Fibroblast of lung (primary cell): ENCODE measurements at regions not wholly inside any gene's neighbourhood (a gene's known extent, or its start where the extent isn't known, plus 50 kb on each side); places are given as distances from the start of the nearest gene placed in this dataset.

Source experiments
- DNase-seq, 2 donors: peaks; one replicate each; pipeline versions ENCODE4 v3.0.0 to v3.0.0-alpha.2; 2010; ENCODE audit warnings: low read depth in 2 of 2
- H2AFZ ChIP-seq: 2 replicates; pipeline ENCODE4 v1.5.1; 2012; ENCODE audit warnings: low read length, control low read depth, inconsistent platforms
- H3K27ac ChIP-seq: 2 replicates; pipeline ENCODE4 v1.5.1; 2011; ENCODE audit warnings: low read length, control low read depth; ENCODE audit not compliant: insufficient read depth
- H3K27me3 ChIP-seq: 2 replicates; pipeline ENCODE4 v1.5.1; 2011; ENCODE audit warnings: mild to moderate bottlenecking, low read length; ENCODE audit not compliant: control insufficient read depth, insufficient read depth
- H3K36me3 ChIP-seq: 2 replicates; pipeline ENCODE4 v1.5.1; 2011; ENCODE audit warnings: low read length; ENCODE audit not compliant: control insufficient read depth, insufficient read depth
- H3K4me1 ChIP-seq: 2 replicates; pipeline ENCODE4 v1.5.1; 2011; ENCODE audit warnings: low read length; ENCODE audit not compliant: control insufficient read depth, insufficient read depth; ENCODE audit errors: extremely low read depth
- H3K4me2 ChIP-seq: 2 replicates; pipeline ENCODE4 v1.5.1; 2011; ENCODE audit warnings: low read length, control low read depth; ENCODE audit not compliant: insufficient read depth; ENCODE audit errors: extremely low read depth
- H3K4me3 ChIP-seq, 4 experiments: fragments of 200-600 bp in 1 of 4; sonication (generic) in 1 of 4; replicated peaks in 1 of 4; 2 replicates each; pipeline ENCODE4 v1.5.1; 2011 to 2016; ENCODE audit warnings: low read length in 4 of 4, low read depth in 3 of 4, mild to moderate bottlenecking in 3 of 4, control low read depth in 2 of 4, inconsistent platforms in 1 of 4, mixed read lengths in 1 of 4; ENCODE audit not compliant: insufficient read depth in 1 of 4; ENCODE audit errors: control extremely low read depth in 1 of 4
- H3K79me2 ChIP-seq: 2 replicates; pipeline ENCODE4 v1.5.1; 2012; ENCODE audit warnings: mild to moderate bottlenecking, low read length, inconsistent platforms; ENCODE audit not compliant: control insufficient read depth, insufficient read depth
- H3K9ac ChIP-seq: 2 replicates; pipeline ENCODE4 v1.5.1; 2011; ENCODE audit warnings: mild to moderate bottlenecking, low read length, control low read depth; ENCODE audit not compliant: insufficient read depth
- H3K9me3 ChIP-seq: 2 replicates; pipeline ENCODE4 v1.5.1; 2012; ENCODE audit warnings: low read depth, low read length; ENCODE audit not compliant: control insufficient read depth, insufficient read depth
- H4K20me1 ChIP-seq: 2 replicates; pipeline ENCODE4 v1.5.1; 2011; ENCODE audit warnings: low read length; ENCODE audit not compliant: control insufficient read depth, insufficient read depth; ENCODE audit errors: extremely low read depth
- EZH2 ChIP-seq: IDR thresholded peaks from 2 replicates; pipeline ENCODE4 v1.5.1; 2012; ENCODE audit warnings: low read length, control low read depth, mild to moderate bottlenecking; ENCODE audit errors: missing control alignments
- TF ChIP-seq, protein P1 (sequence below), 2 donors: IDR thresholded peaks in 1 of 2; conservative IDR thresholded peaks in 1 of 2; 1 replicate in 1 of 2; 2 replicates in 1 of 2; pipeline ENCODE4 v1.5.1; 2011 to 2012; ENCODE audit warnings: low read length in 2 of 2, control low read depth in 1 of 2, inconsistent platforms in 1 of 2, low read depth in 1 of 2, mild to moderate bottlenecking in 1 of 2

DNA sequence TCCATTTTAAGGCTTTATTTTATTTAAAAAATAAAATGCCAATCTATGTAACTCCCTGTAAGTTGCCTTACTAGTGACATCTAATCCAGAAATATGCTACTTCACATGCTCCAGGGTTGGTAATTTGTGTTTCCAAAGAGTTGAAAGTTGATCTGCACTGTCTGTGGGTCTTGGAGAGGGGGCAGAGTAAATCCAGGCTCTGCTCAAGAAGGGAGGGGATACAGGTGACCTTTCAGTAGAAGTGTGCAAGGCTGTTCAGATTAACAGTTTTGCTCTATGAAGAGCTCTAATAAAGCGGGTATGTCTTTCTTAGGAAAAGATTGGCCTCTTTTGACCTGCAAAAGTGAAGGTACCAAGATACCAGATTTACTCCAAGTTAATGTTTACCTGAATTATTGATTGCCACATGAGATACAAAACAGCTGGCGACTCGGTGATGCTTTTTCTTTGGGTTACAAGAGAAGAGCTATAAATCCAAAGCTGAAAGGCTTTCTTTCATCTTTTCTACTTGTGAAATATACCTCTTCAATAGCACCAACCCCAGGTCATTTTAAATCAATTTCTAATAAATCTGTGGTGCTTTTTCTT, 75.6 kb upstream of the FLRT2 start:
- Histone ChIP-seq H3K9ac (no peak overlapping the region), H3K27me3 (no peaks in the 10 kb centered on the region), H3K27ac (no peak overlapping the region), H3K36me3 (no peaks in the 10 kb centered on the region), H2AFZ (no peak overlapping the region), H3K4me2 (no peak overlapping the region), H4K20me1 (no peaks in the 10 kb centered on the region), H3K4me3 (no peak overlapping the region), H3K9me3 (no peaks in the 10 kb centered on the region), H3K4me1 (no peaks in the 10 kb centered on the region), H3K79me2 (no peaks in the 10 kb centered on the region)
- TF ChIP-seq, protein P1, sequence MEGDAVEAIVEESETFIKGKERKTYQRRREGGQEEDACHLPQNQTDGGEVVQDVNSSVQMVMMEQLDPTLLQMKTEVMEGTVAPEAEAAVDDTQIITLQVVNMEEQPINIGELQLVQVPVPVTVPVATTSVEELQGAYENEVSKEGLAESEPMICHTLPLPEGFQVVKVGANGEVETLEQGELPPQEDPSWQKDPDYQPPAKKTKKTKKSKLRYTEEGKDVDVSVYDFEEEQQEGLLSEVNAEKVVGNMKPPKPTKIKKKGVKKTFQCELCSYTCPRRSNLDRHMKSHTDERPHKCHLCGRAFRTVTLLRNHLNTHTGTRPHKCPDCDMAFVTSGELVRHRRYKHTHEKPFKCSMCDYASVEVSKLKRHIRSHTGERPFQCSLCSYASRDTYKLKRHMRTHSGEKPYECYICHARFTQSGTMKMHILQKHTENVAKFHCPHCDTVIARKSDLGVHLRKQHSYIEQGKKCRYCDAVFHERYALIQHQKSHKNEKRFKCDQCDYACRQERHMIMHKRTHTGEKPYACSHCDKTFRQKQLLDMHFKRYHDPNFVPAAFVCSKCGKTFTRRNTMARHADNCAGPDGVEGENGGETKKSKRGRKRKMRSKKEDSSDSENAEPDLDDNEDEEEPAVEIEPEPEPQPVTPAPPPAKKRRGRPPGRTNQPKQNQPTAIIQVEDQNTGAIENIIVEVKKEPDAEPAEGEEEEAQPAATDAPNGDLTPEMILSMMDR (conservative IDR thresholded peaks at IDR 0.05 in 1 of 2, IDR thresholded peaks at IDR 0.05 in 1 of 2; ENCODE audit: low read depth in 1 of 2, low read length in 2 of 2), result no peak
- TF ChIP-seq EZH2, result no peak
- DNase-seq, result no peak

DNA sequence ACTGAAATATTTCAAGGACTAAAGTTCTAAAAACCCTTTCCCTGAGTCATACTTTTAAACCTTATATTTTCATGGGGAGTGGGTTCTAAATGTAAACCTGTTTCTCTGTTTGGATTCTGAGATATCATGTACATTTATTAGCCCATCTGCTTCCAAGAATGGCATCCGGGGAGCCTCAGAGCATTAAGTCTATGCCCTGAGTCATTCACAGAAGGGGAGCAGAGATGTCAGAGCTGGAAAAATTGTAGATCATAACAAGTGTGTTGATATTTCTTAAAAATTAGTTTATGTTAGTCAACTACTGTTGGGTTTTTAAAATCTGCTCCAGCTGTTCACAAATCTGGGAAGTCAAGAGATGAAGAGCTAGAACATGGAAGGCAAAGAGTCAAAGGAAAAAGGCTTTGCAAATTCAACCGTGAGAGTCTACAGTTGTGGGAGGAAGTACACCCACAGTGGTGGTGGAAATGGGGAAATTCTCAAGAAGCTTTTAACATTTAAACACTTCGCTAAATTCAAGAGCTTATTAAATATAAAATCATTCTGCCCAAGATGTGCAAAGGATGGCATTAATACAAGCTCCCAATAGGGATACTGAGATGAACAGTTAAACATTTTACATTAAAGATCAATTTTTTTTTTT, 70.5 kb upstream of the FLRT2 start:
- no peak for TF ChIP-seq EZH2
- TF ChIP-seq, protein P1 (conservative IDR thresholded peaks at IDR 0.05 in 1 of 2, IDR thresholded peaks at IDR 0.05 in 1 of 2; ENCODE audit: low read depth in 1 of 2, low read length in 2 of 2), result no peak
- H3K27me3 ChIP-seq, result no peaks in the 10 kb centered on the region
- H3K4me2 ChIP-seq, result no peak overlapping the region
- no peaks in the 10 kb centered on the region for H3K79me2 ChIP-seq
- no peaks in the 10 kb centered on the region for H3K36me3 ChIP-seq
- no peaks in the 10 kb centered on the region for H3K4me1 ChIP-seq
- no peak overlapping the region for H3K27ac ChIP-seq
- H4K20me1 ChIP-seq, result no peaks in the 10 kb centered on the region
- H2AFZ ChIP-seq, result no peak overlapping the region
- no peak overlapping the region for H3K9ac ChIP-seq
- DNase-seq, result no peak
- H3K9me3 ChIP-seq, result no peaks in the 10 kb centered on the region
- no peak overlapping the region for H3K4me3 ChIP-seq

DNA sequence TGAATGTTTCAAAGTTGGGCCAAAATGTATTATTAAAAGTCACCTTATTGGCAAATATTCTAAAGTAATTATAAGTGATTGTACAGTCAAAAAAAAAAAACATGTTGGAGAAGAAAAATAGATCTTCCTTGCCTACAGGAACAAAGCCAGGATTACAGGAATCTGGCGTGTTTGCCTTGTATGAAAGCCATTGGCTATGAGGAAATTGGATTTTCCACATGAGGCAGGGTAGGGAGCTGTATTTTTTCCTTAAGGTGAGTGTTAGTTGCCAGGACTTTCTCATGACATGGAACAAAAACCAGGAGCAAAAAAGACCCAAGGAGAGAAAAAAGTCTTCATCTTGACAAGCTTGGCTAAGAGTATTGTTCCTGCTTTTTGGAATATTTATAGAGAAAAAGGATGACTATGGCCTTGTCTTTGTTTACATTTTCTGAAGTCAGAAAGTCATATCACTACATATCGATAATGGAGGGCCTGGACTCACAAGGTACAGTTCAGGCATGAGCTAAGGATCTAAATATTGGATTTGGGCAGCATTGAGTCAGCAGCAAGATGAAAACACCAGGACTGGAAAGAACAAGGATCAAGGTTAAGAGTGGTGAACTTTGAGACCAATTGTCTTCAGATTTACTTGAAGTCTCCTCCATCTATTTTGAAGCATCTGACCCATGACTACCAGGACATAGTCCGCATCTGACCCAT, 68.4 kb upstream of the FLRT2 start:
- Histone ChIP-seq H3K79me2 (no peaks in the 10 kb centered on the region), H3K27me3 (no peaks in the 10 kb centered on the region), H3K27ac (no peak overlapping the region), H3K9ac (no peak overlapping the region), H2AFZ (no peak overlapping the region), H3K4me1 (no peaks in the 10 kb centered on the region), H3K9me3 (no peaks in the 10 kb centered on the region), H3K4me3 (no peak overlapping the region), H4K20me1 (no peaks in the 10 kb centered on the region), H3K36me3 (no peaks in the 10 kb centered on the region), H3K4me2 (no peak overlapping the region)
- DNase-seq, result no peak
- TF ChIP-seq, protein P1 (conservative IDR thresholded peaks at IDR 0.05 in 1 of 2, IDR thresholded peaks at IDR 0.05 in 1 of 2; ENCODE audit: low read depth in 1 of 2, low read length in 2 of 2), result no peak
- TF ChIP-seq EZH2, result no peak
